ENCODE measurements at regions not wholly inside any gene's neighbourhood (a gene's known extent, or its start where the extent isn't known, plus 50 kb on each side); places are given as distances from the start of the nearest gene placed in this dataset.
A peak's percentile ranks its signal among the peaks of the same experiment; 100 is the strongest.

DNA sequence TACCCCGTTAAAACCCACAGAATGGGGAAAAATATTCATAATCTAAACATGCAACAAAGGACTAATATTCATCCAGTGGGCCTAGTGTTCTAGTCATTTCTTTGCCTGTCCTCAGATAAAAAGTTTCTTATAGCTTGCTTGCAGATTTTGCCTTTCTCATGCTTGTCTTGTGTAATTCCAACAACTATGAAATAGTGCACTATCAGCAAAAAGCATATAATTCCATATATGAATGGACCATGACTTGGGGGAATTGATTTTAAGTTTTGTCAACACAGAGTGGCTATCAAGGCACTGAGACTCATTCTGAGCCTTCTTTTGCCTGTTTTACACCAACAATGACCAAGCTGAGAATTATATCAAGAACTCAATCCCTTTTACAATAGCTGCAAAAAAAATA, 278.6 kb upstream of the GPR149 start:
- Histone ChIP-seq H2AFZ (ENCODE audit: low read length) (no peak overlapping the region), H3K9ac (ENCODE audit: low read depth, low read length, poor library complexity) (no peak overlapping the region), H2BK12ac (ENCODE audit: low read length) (no peak overlapping the region), H2BK15ac (ENCODE audit: low read length) (no peak overlapping the region), H3K27ac (replicated peaks; ENCODE audit: low read length) (no peak overlapping the region), H3K9me3 (replicated peaks in 1 of 2; ENCODE audit: control insufficient read depth in 2 of 2, insufficient read depth in 1 of 2, low read depth in 1 of 2, low read length in 2 of 2) (no peaks in the 10 kb centered on the region), H3K4ac (ENCODE audit: low read length) (no peak overlapping the region), H3K23ac (ENCODE audit: low read depth, low read length, poor library complexity) (no peak overlapping the region), H4K91ac (ENCODE audit: low read depth, low read length, poor library complexity) (no peak overlapping the region), H3K27me3 (ENCODE audit: control insufficient read depth in 3 of 3, insufficient read depth in 3 of 3, low read depth in 1 of 3, low read length in 3 of 3) (no peaks in the 10 kb centered on the region), H2BK5ac (ENCODE audit: low read length) (no peak overlapping the region), H3K4me2 (ENCODE audit: insufficient read depth, low read length, poor library complexity, severe bottlenecking) (no peak overlapping the region), H3K4me3 (ENCODE audit: low read length in 2 of 2) (no peak overlapping the region), H3K36me3 (replicated peaks in 1 of 2; ENCODE audit: control insufficient read depth in 2 of 2, insufficient read depth in 2 of 2, low read length in 2 of 2) (no peaks in the 10 kb centered on the region), H3K4me1 (ENCODE audit: control insufficient read depth in 2 of 2, insufficient read depth in 1 of 2, low read depth in 1 of 2, low read length in 2 of 2) (no peaks in the 10 kb centered on the region), H4K8ac (ENCODE audit: low read depth, low read length) (no peak overlapping the region), H2AK5ac (ENCODE audit: low read depth, low read length) (no peak overlapping the region), H2BK120ac (ENCODE audit: low read depth, low read length) (no peak overlapping the region), H3K79me1 (ENCODE audit: low read depth, low read length) (no peaks in the 10 kb centered on the region), H3K18ac (ENCODE audit: low read length) (no peak overlapping the region), H3K14ac (ENCODE audit: low read length) (no peak overlapping the region)
- no CpG with 5 or more reads among the region's 1 CpG for WGBS, 2 donors (ENCODE audit: extremely low coverage in 2 of 2, insufficient read length in 2 of 2, insufficient replicate concordance in 1 of 2)
- no peak for DNase-seq (ENCODE audit: low spot score)

DNA sequence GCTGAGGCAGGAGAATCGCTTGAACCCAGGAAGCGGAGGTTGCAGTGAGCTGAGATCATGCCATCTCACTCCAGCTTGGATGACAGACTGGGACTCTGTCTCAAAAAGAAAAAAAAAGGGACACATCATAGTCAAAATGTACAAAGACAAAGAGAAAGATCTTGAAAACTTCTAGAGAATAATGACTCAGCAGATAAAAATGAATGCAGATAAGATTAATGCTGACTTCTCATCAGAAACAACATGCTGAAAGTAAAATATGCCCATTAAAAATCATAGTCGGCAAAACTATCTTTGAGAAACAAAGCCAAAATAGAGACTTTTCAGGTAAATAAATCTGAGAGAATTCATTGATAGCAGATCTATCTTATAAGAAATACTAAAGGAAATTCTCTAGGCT, 271.1 kb upstream of the GPR149 start:
- H3K36me3 ChIP-seq (replicated peaks in 1 of 2; ENCODE audit: control insufficient read depth in 2 of 2, insufficient read depth in 2 of 2, low read length in 2 of 2): no peaks in the 10 kb centered on the region
- H2AFZ ChIP-seq (ENCODE audit: low read length): no peak overlapping the region
- no peak overlapping the region for H3K4me3 ChIP-seq (ENCODE audit: low read length in 2 of 2)
- H2AK5ac ChIP-seq (ENCODE audit: low read depth, low read length): no peak overlapping the region
- no peak overlapping the region for H2BK5ac ChIP-seq (ENCODE audit: low read length)
- no peaks in the 10 kb centered on the region for H3K79me1 ChIP-seq (ENCODE audit: low read depth, low read length)
- H2BK12ac ChIP-seq (ENCODE audit: low read length): no peak overlapping the region
- no peak overlapping the region for H3K27ac ChIP-seq (replicated peaks; ENCODE audit: low read length)
- H2BK120ac ChIP-seq (ENCODE audit: low read depth, low read length): no peak overlapping the region
- DNase-seq (ENCODE audit: low spot score): no peak
- no peak overlapping the region for H2BK15ac ChIP-seq (ENCODE audit: low read length)
- no peak overlapping the region for H3K18ac ChIP-seq (ENCODE audit: low read length)
- H3K9ac ChIP-seq (ENCODE audit: low read depth, low read length, poor library complexity): no peak overlapping the region
- no peak overlapping the region for H3K4ac ChIP-seq (ENCODE audit: low read length)
- H4K91ac ChIP-seq (ENCODE audit: low read depth, low read length, poor library complexity): no peak overlapping the region
- no peaks in the 10 kb centered on the region for H3K27me3 ChIP-seq (ENCODE audit: control insufficient read depth in 3 of 3, insufficient read depth in 3 of 3, low read depth in 1 of 3, low read length in 3 of 3)
- H3K14ac ChIP-seq (ENCODE audit: low read length): no peak overlapping the region
- H4K8ac ChIP-seq (ENCODE audit: low read depth, low read length): no peak overlapping the region
- no peak overlapping the region for H3K23ac ChIP-seq (ENCODE audit: low read depth, low read length, poor library complexity)
- H3K4me1 ChIP-seq (ENCODE audit: control insufficient read depth in 2 of 2, insufficient read depth in 1 of 2, low read depth in 1 of 2, low read length in 2 of 2): no peaks in the 10 kb centered on the region
- no CpG with 5 or more reads among the region's 3 CpGs for WGBS, 2 donors (ENCODE audit: extremely low coverage in 2 of 2, insufficient read length in 2 of 2, insufficient replicate concordance in 1 of 2)
- H3K9me3 ChIP-seq (replicated peaks in 1 of 2; ENCODE audit: control insufficient read depth in 2 of 2, insufficient read depth in 1 of 2, low read depth in 1 of 2, low read length in 2 of 2): no peaks in the 10 kb centered on the region
- no peak overlapping the region for H3K4me2 ChIP-seq (ENCODE audit: insufficient read depth, low read length, poor library complexity, severe bottlenecking)

DNA sequence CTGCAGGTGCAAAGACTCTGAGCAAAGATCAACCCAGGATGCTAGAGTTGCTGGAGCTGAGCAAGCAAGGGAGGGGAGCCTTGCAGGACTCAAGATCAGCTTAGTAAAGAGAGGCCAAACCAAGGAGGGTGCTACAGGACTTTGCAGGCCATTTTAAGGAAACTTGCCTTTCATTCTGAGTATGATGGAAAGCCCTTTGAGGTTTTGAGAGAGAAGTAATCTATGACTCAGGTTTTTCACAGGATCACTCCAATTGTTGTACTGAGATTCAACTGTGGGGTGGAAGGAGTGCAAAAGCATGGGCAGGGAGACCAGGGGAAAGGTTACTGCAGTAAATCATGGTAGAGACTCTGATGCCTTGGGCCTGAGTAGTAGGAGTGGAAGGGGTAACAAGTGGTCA, 260.4 kb upstream of the GPR149 start:
- H3K9ac ChIP-seq (ENCODE audit: low read depth, low read length, poor library complexity): no peak overlapping the region
- DNase-seq (ENCODE audit: low spot score): no peak
- no peak overlapping the region for H2BK120ac ChIP-seq (ENCODE audit: low read depth, low read length)
- H3K23ac ChIP-seq (ENCODE audit: low read depth, low read length, poor library complexity): no peak overlapping the region
- H3K79me1 ChIP-seq (ENCODE audit: low read depth, low read length): no peaks in the 10 kb centered on the region
- H2AK5ac ChIP-seq (ENCODE audit: low read depth, low read length): no peak overlapping the region
- H4K91ac ChIP-seq (ENCODE audit: low read depth, low read length, poor library complexity): no peak overlapping the region
- no peak overlapping the region for H3K14ac ChIP-seq (ENCODE audit: low read length)
- no peak overlapping the region for H3K4me2 ChIP-seq (ENCODE audit: insufficient read depth, low read length, poor library complexity, severe bottlenecking)
- no peak overlapping the region for H2BK15ac ChIP-seq (ENCODE audit: low read length)
- H3K27ac ChIP-seq (replicated peaks; ENCODE audit: low read length): no peak overlapping the region
- H4K8ac ChIP-seq (ENCODE audit: low read depth, low read length): no peak overlapping the region
- no peaks in the 10 kb centered on the region for H3K4me1 ChIP-seq (ENCODE audit: control insufficient read depth in 2 of 2, insufficient read depth in 1 of 2, low read depth in 1 of 2, low read length in 2 of 2)
- no peak overlapping the region for H3K18ac ChIP-seq (ENCODE audit: low read length)
- H3K4ac ChIP-seq (ENCODE audit: low read length): no peak overlapping the region
- H3K27me3 ChIP-seq (ENCODE audit: control insufficient read depth in 3 of 3, insufficient read depth in 3 of 3, low read depth in 1 of 3, low read length in 3 of 3): no peaks in the 10 kb centered on the region
- no peaks in the 10 kb centered on the region for H3K36me3 ChIP-seq (replicated peaks in 1 of 2; ENCODE audit: control insufficient read depth in 2 of 2, insufficient read depth in 2 of 2, low read length in 2 of 2)
- H2BK5ac ChIP-seq (ENCODE audit: low read length): no peak overlapping the region
- no peak overlapping the region for H2AFZ ChIP-seq (ENCODE audit: low read length)
- no peak overlapping the region for H2BK12ac ChIP-seq (ENCODE audit: low read length)
- no peak overlapping the region for H3K4me3 ChIP-seq (ENCODE audit: low read length in 2 of 2)
- H3K9me3 ChIP-seq (replicated peaks in 1 of 2; ENCODE audit: control insufficient read depth in 2 of 2, insufficient read depth in 1 of 2, low read depth in 1 of 2, low read length in 2 of 2): no peaks in the 10 kb centered on the region

DNA sequence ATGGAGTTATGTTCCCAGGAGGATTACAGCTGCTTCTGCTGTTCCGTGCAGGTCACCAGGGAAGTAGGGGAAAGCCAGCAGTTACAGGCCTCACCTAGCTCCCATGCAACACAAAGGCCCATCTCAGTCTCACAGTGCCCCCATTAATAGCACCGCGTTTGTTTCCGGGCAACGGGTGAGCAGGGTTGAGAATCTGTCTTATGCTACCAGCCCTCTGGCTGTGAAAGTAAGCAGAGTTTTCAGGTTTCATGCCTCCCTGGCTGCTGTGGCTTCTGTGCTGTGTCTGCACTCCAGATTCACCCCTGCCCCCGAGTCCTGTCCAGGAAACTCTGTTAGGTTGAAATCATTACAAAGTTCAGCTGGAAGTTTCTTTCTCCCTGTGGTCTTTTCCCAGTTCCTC, 254.4 kb upstream of the GPR149 start:
- Histone ChIP-seq H3K23ac (ENCODE audit: low read depth, low read length, poor library complexity) (no peak overlapping the region), H3K36me3 (replicated peaks in 1 of 2; ENCODE audit: control insufficient read depth in 2 of 2, insufficient read depth in 2 of 2, low read length in 2 of 2) (no peaks in the 10 kb centered on the region), H2BK12ac (ENCODE audit: low read length) (no peak overlapping the region), H3K9me3 (replicated peaks in 1 of 2; ENCODE audit: control insufficient read depth in 2 of 2, insufficient read depth in 1 of 2, low read depth in 1 of 2, low read length in 2 of 2) (no peaks in the 10 kb centered on the region), H3K4me3 (ENCODE audit: low read length in 2 of 2) (no peak overlapping the region), H3K9ac (ENCODE audit: low read depth, low read length, poor library complexity) (no peak overlapping the region), H3K4ac (ENCODE audit: low read length) (no peak overlapping the region), H2BK15ac (ENCODE audit: low read length) (no peak overlapping the region), H4K91ac (ENCODE audit: low read depth, low read length, poor library complexity) (no peak overlapping the region), H2BK5ac (ENCODE audit: low read length) (no peak overlapping the region), H2AFZ (ENCODE audit: low read length) (peak overlapping the region; percentile 33), H3K18ac (ENCODE audit: low read length) (no peak overlapping the region), H3K79me1 (ENCODE audit: low read depth, low read length) (no peaks in the 10 kb centered on the region), H3K27me3 (ENCODE audit: control insufficient read depth in 3 of 3, insufficient read depth in 3 of 3, low read depth in 1 of 3, low read length in 3 of 3) (no peaks in the 10 kb centered on the region), H2AK5ac (ENCODE audit: low read depth, low read length) (no peak overlapping the region), H3K4me2 (ENCODE audit: insufficient read depth, low read length, poor library complexity, severe bottlenecking) (no peak overlapping the region), H2BK120ac (ENCODE audit: low read depth, low read length) (no peak overlapping the region), H3K27ac (replicated peaks; ENCODE audit: low read length) (no peak overlapping the region), H3K14ac (ENCODE audit: low read length) (no peak overlapping the region), H4K8ac (ENCODE audit: low read depth, low read length) (no peak overlapping the region), H3K4me1 (ENCODE audit: control insufficient read depth in 2 of 2, insufficient read depth in 1 of 2, low read depth in 1 of 2, low read length in 2 of 2) (no peaks in the 10 kb centered on the region)
- no peak for DNase-seq (ENCODE audit: low spot score)
- no CpG with 5 or more reads among the region's 6 CpGs for WGBS, 2 donors (ENCODE audit: extremely low coverage in 2 of 2, insufficient read length in 2 of 2, insufficient replicate concordance in 1 of 2)
